DND-41 (cell line): ENCODE measurements at regions not wholly inside any gene's neighbourhood (a gene's known extent, or its start where the extent isn't known, plus 50 kb on each side); places are given as distances from the start of the nearest gene placed in this dataset.

Source experiments
- ATAC-seq: fragments of 200-7000 bp; cut with Tn5 transposase; 3 replicates; pipeline ENCODE4 v1.9.1; 2021; ENCODE audit warnings: low read depth; ENCODE audit not compliant: insufficient read depth
- DNase-seq: peaks from one replicate; pipeline ENCODE4 v3.0.0-alpha.2; 2020
- H2AFZ ChIP-seq: 2 replicates; pipeline ENCODE4 v1.6.0; 2012; ENCODE audit warnings: low read depth, low read length
- H3K27ac ChIP-seq: 2 replicates; pipeline ENCODE4 v1.5.1; 2012; ENCODE audit warnings: low read length, inconsistent platforms
- H3K27me3 ChIP-seq: fragments of 200-600 bp; sonication (generic); 2 replicates; pipeline ENCODE4 v1.6.0; 2012; ENCODE audit warnings: low read length, mild to moderate bottlenecking, inconsistent platforms; ENCODE audit not compliant: insufficient read depth, poor library complexity
- H3K36me3 ChIP-seq: 2 replicates; pipeline ENCODE4 v1.5.1; 2012; ENCODE audit warnings: low read length, inconsistent platforms; ENCODE audit not compliant: insufficient read depth
- H3K4me1 ChIP-seq: 2 replicates; pipeline ENCODE4 v1.5.1; 2012; ENCODE audit warnings: mild to moderate bottlenecking, low read length; ENCODE audit not compliant: insufficient read depth
- H3K4me2 ChIP-seq: 2 replicates; pipeline ENCODE4 v1.6.0; 2012; ENCODE audit warnings: mild to moderate bottlenecking, moderate library complexity, low read length, inconsistent platforms; ENCODE audit not compliant: insufficient read depth
- H3K4me3 ChIP-seq, 2 experiments: fragments of 200-600 bp in 1 of 2; shearing (Covaris generic) in 1 of 2; 2 replicates each; pipeline ENCODE4 v1.5.1; 2012 to 2016; ENCODE audit warnings: inconsistent platforms in 2 of 2, low read length in 2 of 2, mild to moderate bottlenecking in 2 of 2, low read depth in 1 of 2, moderate library complexity in 1 of 2
- H3K79me2 ChIP-seq: 2 replicates; pipeline ENCODE4 v1.6.0; 2012; ENCODE audit warnings: low read length, inconsistent platforms; ENCODE audit not compliant: insufficient read depth
- H3K9ac ChIP-seq: 2 replicates; pipeline ENCODE4 v1.6.0; 2012; ENCODE audit warnings: low read depth, mild to moderate bottlenecking, inconsistent platforms, low read length, moderate library complexity
- H3K9me3 ChIP-seq: 2 replicates; pipeline ENCODE4 v1.5.1; 2012; ENCODE audit warnings: low read length, moderate library complexity, mild to moderate bottlenecking, inconsistent platforms; ENCODE audit not compliant: insufficient read depth, severe bottlenecking
- H4K20me1 ChIP-seq: 2 replicates; pipeline ENCODE4 v1.6.0; 2012; ENCODE audit warnings: low read length; ENCODE audit not compliant: insufficient read depth
- EZH2 ChIP-seq: IDR thresholded peaks from 3 replicates; pipeline ENCODE4 v1.6.1; 2012; ENCODE audit warnings: borderline replicate concordance, low read depth, mild to moderate bottlenecking, moderate library complexity, low read length, inconsistent platforms; ENCODE audit not compliant: severe bottlenecking
- TF ChIP-seq, protein P1 (sequence below): IDR thresholded peaks from 2 replicates; pipeline ENCODE4 v1.5.1; 2012; ENCODE audit warnings: borderline replicate concordance, low read length, moderate library complexity, mild to moderate bottlenecking; ENCODE audit not compliant: poor library complexity, severe bottlenecking; ENCODE audit errors: extremely low read depth

DNA sequence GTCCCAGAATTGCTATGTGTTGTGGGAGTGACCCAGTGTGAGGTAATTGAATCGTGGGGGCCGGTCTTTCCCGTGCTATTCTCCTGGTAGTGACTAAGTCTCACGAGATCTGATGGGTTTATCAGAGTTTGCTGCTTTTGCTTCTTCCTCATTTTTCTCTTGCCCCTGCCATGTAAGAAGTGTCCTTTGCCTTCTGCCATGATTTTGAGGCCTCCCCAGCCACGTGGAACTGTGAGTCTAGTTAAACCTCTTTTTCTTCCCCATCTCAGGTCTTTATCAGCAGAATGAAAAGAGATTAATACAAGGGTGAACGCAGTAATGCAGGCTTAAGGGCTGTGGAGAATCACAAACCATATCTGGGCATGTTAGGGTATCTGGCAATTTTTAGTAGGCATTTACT, 624.0 kb downstream of the USP25 start:
- no peaks in the 10 kb centered on the region for H3K79me2 ChIP-seq
- DNase-seq (no peak), ATAC-seq (no peak)
- no peak overlapping the region for H3K4me2 ChIP-seq
- no peak overlapping the region for H3K9ac ChIP-seq
- no peak overlapping the region for H3K27ac ChIP-seq
- no peaks in the 10 kb centered on the region for H3K36me3 ChIP-seq
- no peaks in the 10 kb centered on the region for H3K9me3 ChIP-seq
- no peaks in the 10 kb centered on the region for H3K4me1 ChIP-seq
- H2AFZ ChIP-seq: no peak overlapping the region
- TF ChIP-seq, protein P1, sequence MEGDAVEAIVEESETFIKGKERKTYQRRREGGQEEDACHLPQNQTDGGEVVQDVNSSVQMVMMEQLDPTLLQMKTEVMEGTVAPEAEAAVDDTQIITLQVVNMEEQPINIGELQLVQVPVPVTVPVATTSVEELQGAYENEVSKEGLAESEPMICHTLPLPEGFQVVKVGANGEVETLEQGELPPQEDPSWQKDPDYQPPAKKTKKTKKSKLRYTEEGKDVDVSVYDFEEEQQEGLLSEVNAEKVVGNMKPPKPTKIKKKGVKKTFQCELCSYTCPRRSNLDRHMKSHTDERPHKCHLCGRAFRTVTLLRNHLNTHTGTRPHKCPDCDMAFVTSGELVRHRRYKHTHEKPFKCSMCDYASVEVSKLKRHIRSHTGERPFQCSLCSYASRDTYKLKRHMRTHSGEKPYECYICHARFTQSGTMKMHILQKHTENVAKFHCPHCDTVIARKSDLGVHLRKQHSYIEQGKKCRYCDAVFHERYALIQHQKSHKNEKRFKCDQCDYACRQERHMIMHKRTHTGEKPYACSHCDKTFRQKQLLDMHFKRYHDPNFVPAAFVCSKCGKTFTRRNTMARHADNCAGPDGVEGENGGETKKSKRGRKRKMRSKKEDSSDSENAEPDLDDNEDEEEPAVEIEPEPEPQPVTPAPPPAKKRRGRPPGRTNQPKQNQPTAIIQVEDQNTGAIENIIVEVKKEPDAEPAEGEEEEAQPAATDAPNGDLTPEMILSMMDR: no peak
- no peak for TF ChIP-seq EZH2
- H3K4me3 ChIP-seq: no peak overlapping the region
- H3K27me3 ChIP-seq: no peaks in the 10 kb centered on the region
- no peaks in the 10 kb centered on the region for H4K20me1 ChIP-seq

- no peaks in the 10 kb centered on the region for H3K9me3 ChIP-seq
- no peaks in the 10 kb centered on the region for H3K79me2 ChIP-seq
- no peak for ATAC-seq
- DNase-seq: no peak
- H3K4me2 ChIP-seq: no peak overlapping the region
- H3K27me3 ChIP-seq: no peaks in the 10 kb centered on the region
- H3K4me1 ChIP-seq: no peaks in the 10 kb centered on the region
- TF ChIP-seq EZH2: no peak
- TF ChIP-seq, protein P1: no peak
- no peak overlapping the region for H3K9ac ChIP-seq
- H3K4me3 ChIP-seq: no peak overlapping the region
- no peak overlapping the region for H2AFZ ChIP-seq
- no peaks in the 10 kb centered on the region for H4K20me1 ChIP-seq
- H3K27ac ChIP-seq: no peak overlapping the region
- no peaks in the 10 kb centered on the region for H3K36me3 ChIP-seq
Observed at GRCh38 chr21:16357994-16358393, 628.2 kb downstream of the USP25 start.

- ATAC-seq (no peak), DNase-seq (no peak)
- Histone ChIP-seq H3K79me2 (no peaks in the 10 kb centered on the region), H3K27ac (no peak overlapping the region), H4K20me1 (no peaks in the 10 kb centered on the region), H3K9me3 (no peaks in the 10 kb centered on the region), H3K27me3 (no peaks in the 10 kb centered on the region), H3K9ac (no peak overlapping the region), H3K4me1 (no peaks in the 10 kb centered on the region), H2AFZ (no peak overlapping the region), H3K36me3 (no peaks in the 10 kb centered on the region), H3K4me3 (no peak overlapping the region), H3K4me2 (no peak overlapping the region)
- no peak for TF ChIP-seq EZH2
- TF ChIP-seq, protein P1: no peak
Observed at GRCh38 chr21:16358784-16359183, 629.0 kb downstream of the USP25 start.

- TF ChIP-seq, protein P1: no peak
- TF ChIP-seq EZH2: no peak
- ATAC-seq: no peak
- Histone ChIP-seq H3K9ac (no peak overlapping the region), H3K27me3 (no peaks in the 10 kb centered on the region), H3K79me2 (no peaks in the 10 kb centered on the region), H4K20me1 (no peaks in the 10 kb centered on the region), H3K9me3 (no peaks in the 10 kb centered on the region), H3K4me1 (no peaks in the 10 kb centered on the region), H2AFZ (no peak overlapping the region), H3K4me2 (no peak overlapping the region), H3K36me3 (no peaks in the 10 kb centered on the region), H3K4me3 (no peak overlapping the region), H3K27ac (no peak overlapping the region)
- no peak for DNase-seq
Observed at GRCh38 chr21:16363100-16363499, 633.3 kb downstream of the USP25 start.
